Trophoblast cell (in vitro differentiated cells and primary cell): ENCODE measurements at regions not wholly inside any gene's neighbourhood (a gene's known extent, or its start where the extent isn't known, plus 50 kb on each side); places are given as distances from the start of the nearest gene placed in this dataset.

Experiments used
- DNase-seq, 2 donors: peaks; one replicate each; pipeline ENCODE4 v3.0.0-alpha.2; 2016
- H2AFZ ChIP-seq: 2 replicates; pipeline ENCODE4 v1.6.1; 2013; ENCODE audit warnings: low read length, moderate library complexity, mild to moderate bottlenecking; ENCODE audit not compliant: insufficient read depth, poor library complexity
- H2AK5ac ChIP-seq: 2 replicates; pipeline ENCODE4 v1.6.1; 2013; ENCODE audit warnings: mild to moderate bottlenecking, low read length
- H2BK120ac ChIP-seq: 2 replicates; pipeline ENCODE4 v1.6.1; 2013; ENCODE audit warnings: low read length, mild to moderate bottlenecking, moderate library complexity; ENCODE audit not compliant: insufficient read depth, poor library complexity
- H2BK12ac ChIP-seq: 2 replicates; pipeline ENCODE4 v1.6.1; 2013; ENCODE audit warnings: mild to moderate bottlenecking, low read length, moderate library complexity
- H2BK5ac ChIP-seq: 2 replicates; pipeline ENCODE4 v1.6.1; 2013; ENCODE audit warnings: low read length, low read depth, moderate library complexity, mild to moderate bottlenecking; ENCODE audit not compliant: poor library complexity
- H3K14ac ChIP-seq: 2 replicates; pipeline ENCODE4 v1.6.1; 2013; ENCODE audit warnings: mild to moderate bottlenecking, low read length
- H3K18ac ChIP-seq: 2 replicates; pipeline ENCODE4 v1.6.1; 2013; ENCODE audit warnings: mild to moderate bottlenecking, low read length
- H3K23ac ChIP-seq: 2 replicates; pipeline ENCODE4 v1.6.1; 2013; ENCODE audit warnings: low read length
- H3K27ac ChIP-seq: 2 replicates; pipeline ENCODE4 v1.5.1; 2013; ENCODE audit warnings: low read depth, mild to moderate bottlenecking, inconsistent platforms, low read length, moderate library complexity
- H3K27me3 ChIP-seq: 2 replicates; pipeline ENCODE4 v1.6.1; 2013; ENCODE audit warnings: inconsistent platforms, mild to moderate bottlenecking, low read length, moderate library complexity; ENCODE audit not compliant: insufficient read depth
- H3K36me3 ChIP-seq, 2 experiments: 1 replicate in 1 of 2; 2 replicates in 1 of 2; pipeline ENCODE4 v1.6.1; 2013; ENCODE audit warnings: low read length in 2 of 2, mild to moderate bottlenecking in 2 of 2, moderate library complexity in 1 of 2; ENCODE audit not compliant: insufficient read depth in 2 of 2, control insufficient read depth in 1 of 2
- H3K4ac ChIP-seq: 2 replicates; pipeline ENCODE4 v1.6.1; 2013; ENCODE audit warnings: low read depth, mild to moderate bottlenecking, low read length, moderate library complexity
- H3K4me1 ChIP-seq, 2 experiments: 1 replicate in 1 of 2; 2 replicates in 1 of 2; pipeline ENCODE4 v1.6.1; 2013; ENCODE audit warnings: low read length in 2 of 2, mild to moderate bottlenecking in 2 of 2, moderate library complexity in 1 of 2; ENCODE audit not compliant: insufficient read depth in 2 of 2, control insufficient read depth in 1 of 2
- H3K4me2 ChIP-seq: 2 replicates; pipeline ENCODE4 v1.6.1; 2013; ENCODE audit warnings: inconsistent platforms, mild to moderate bottlenecking, low read length, moderate library complexity
- H3K4me3 ChIP-seq: 2 replicates; pipeline ENCODE4 v1.5.1; 2013; ENCODE audit warnings: mild to moderate bottlenecking, low read depth, low read length, inconsistent platforms
- H3K79me1 ChIP-seq: one replicate; pipeline ENCODE4 v1.6.1; 2013; ENCODE audit warnings: low read length
- H3K79me2 ChIP-seq: 2 replicates; pipeline ENCODE4 v1.6.1; 2013; ENCODE audit warnings: low read length, mild to moderate bottlenecking; ENCODE audit not compliant: control insufficient read depth, insufficient read depth, poor library complexity
- H3K9ac ChIP-seq: 2 replicates; pipeline ENCODE4 v1.6.1; 2013; ENCODE audit warnings: mild to moderate bottlenecking, low read length
- H3K9me3 ChIP-seq: 2 replicates; pipeline ENCODE4 v1.6.1; 2013; ENCODE audit warnings: low read depth, mild to moderate bottlenecking, control low read depth, inconsistent platforms, low read length; ENCODE audit not compliant: insufficient read depth
- H4K12ac ChIP-seq: 2 replicates; pipeline ENCODE4 v1.6.1; 2013; ENCODE audit warnings: low read depth, mild to moderate bottlenecking, low read length, moderate library complexity
- H4K8ac ChIP-seq: 2 replicates; pipeline ENCODE4 v1.6.1; 2013; ENCODE audit warnings: low read depth, mild to moderate bottlenecking, low read length, moderate library complexity
- H4K91ac ChIP-seq: one replicate; pipeline ENCODE4 v1.6.1; 2013; ENCODE audit warnings: low read depth, mild to moderate bottlenecking, low read length, moderate library complexity
- WGBS: extraction: QIAGEN DNeasy Blood & Tissue Kit; methylation state at CpG from one replicate; pipeline ENCODE4 v1.1.7; 2013; ENCODE audit warnings: missing lambda C conversion rate; ENCODE audit not compliant: insufficient read length, insufficient coverage; ENCODE audit errors: extremely low coverage; 5-methylcytosine and 5-hydroxymethylcytosine counted together

DNA sequence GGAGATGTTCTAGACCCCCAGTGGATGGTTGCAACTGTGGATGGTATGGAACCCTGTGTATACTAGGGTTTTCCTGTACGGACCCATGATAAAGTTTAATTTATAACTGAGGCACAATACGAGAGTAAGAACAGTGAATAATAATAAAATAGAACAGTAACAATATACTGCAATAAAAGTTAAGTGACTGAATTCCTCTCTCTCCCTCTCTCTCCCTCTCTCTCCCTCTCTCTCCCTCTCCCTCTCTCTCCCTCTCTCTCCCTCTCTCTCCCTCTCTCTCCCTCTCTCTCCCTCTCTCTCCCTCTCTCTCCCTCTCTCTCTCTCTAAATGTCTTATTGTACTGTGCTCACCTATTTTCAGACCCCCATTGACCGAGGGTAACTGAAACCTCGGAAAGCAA lies 291.0 kb downstream of the IRF8 start:
- Histone ChIP-seq H3K9ac (no peak overlapping the region), H3K27me3 (no peaks in the 10 kb centered on the region), H4K8ac (no peak overlapping the region), H3K4ac (no peak overlapping the region), H3K14ac (no peak overlapping the region), H3K79me2 (no peaks in the 10 kb centered on the region), H3K4me2 (no peak overlapping the region), H3K79me1 (peaks cover 3% of the 10 kb centered on the region), H2BK120ac (no peak overlapping the region), H3K4me1 (peaks cover 3% of the 10 kb centered on the region in 2 experiments), H3K18ac (no peak overlapping the region), H2BK12ac (no peak overlapping the region), H3K9me3 (no peaks in the 10 kb centered on the region), H3K4me3 (no peak overlapping the region), H4K91ac (no peak overlapping the region), H3K23ac (no peak overlapping the region), H3K36me3 (no peaks in the 10 kb centered on the region), H2AK5ac (no peak overlapping the region), H2BK5ac (no peak overlapping the region), H3K27ac (no peak overlapping the region), H2AFZ (no peak overlapping the region), H4K12ac (no peak overlapping the region)
- WGBS, result no CpG with 5 or more reads among the region's 4 CpGs
- no peak for DNase-seq

DNA sequence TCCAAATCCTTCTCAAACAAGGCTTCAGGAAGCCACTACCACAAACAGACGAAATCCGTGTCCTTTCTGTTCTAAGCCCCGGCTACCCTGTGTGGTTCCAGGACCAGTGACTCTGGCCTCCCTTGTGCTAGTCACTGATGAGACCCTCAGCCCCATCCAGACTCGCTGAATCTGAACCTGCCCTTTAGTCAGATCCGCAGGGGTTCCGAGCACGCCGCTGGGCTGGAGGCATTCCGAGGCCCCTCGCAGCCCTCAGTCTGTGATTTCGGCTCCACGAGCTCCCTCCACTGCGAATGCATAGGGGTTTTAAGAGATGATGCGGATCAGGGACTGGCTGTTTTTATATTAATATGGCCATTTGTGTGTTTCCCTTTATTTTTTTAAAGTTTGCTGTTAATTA lies 292.7 kb downstream of the IRF8 start:
- no peak overlapping the region for H4K91ac ChIP-seq
- no peak overlapping the region for H3K23ac ChIP-seq
- no peaks in the 10 kb centered on the region for H3K9me3 ChIP-seq
- H3K4me2 ChIP-seq, result no peak overlapping the region
- peaks cover 7 to 9% of the 10 kb centered on the region in 2 experiments for H3K4me1 ChIP-seq
- H3K4ac ChIP-seq, result no peak overlapping the region
- no peak overlapping the region for H2BK5ac ChIP-seq
- no peak overlapping the region for H3K9ac ChIP-seq
- H3K14ac ChIP-seq, result no peak overlapping the region
- H3K18ac ChIP-seq, result no peak overlapping the region
- no peak overlapping the region for H3K27ac ChIP-seq
- H2BK120ac ChIP-seq, result no peak overlapping the region
- H3K27me3 ChIP-seq, result no peaks in the 10 kb centered on the region
- no peaks in the 10 kb centered on the region for H3K79me2 ChIP-seq
- peaks cover 4% of the 10 kb centered on the region for H3K79me1 ChIP-seq
- no peak overlapping the region for H4K8ac ChIP-seq
- no peak for DNase-seq
- no peaks in the 10 kb centered on the region for H3K36me3 ChIP-seq
- no peak overlapping the region for H3K4me3 ChIP-seq
- no peak overlapping the region for H2BK12ac ChIP-seq
- H4K12ac ChIP-seq, result no peak overlapping the region
- no peak overlapping the region for H2AK5ac ChIP-seq
- H2AFZ ChIP-seq, result no peak overlapping the region
- WGBS, result no CpG with 5 or more reads among the region's 14 CpGs

DNA sequence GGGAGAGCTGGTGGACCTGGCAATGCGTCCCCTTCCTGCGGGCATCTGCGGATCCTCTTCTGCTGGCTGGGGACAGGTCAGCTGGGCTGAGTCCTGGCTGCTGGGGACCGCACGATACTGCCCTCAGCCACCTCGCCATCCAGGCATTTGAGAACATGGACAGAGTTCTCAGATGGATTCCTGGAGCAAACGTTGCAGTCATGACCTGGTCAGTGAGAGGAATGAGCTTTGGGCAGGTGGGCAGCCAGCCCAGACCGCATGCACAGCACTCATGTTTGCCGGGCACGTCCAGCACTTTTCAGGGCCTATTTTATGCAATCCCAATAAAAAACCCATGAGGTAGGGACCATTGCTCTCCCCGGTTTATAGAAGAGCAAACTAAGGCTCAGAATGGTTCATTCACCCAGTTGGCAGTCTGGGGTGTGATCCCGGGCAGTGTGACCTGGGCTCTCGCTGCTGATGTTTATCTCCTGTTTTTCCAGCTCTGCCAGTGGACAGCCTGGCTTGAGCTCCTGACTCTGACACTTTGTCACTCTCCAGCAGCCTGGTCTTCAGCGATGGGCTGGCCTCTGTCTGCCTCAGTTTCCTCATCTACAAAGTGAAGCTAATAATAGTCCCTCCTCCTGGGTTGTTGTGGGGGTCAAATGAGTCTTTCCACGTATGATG lies 294.7 kb downstream of the IRF8 start:
- Histone ChIP-seq H2BK12ac (no peak overlapping the region), H2AK5ac (no peak overlapping the region), H3K36me3 (no peaks in the 10 kb centered on the region), H3K9ac (no peak overlapping the region), H4K8ac (no peak overlapping the region), H3K18ac (no peak overlapping the region), H3K4ac (no peak overlapping the region), H3K27me3 (no peaks in the 10 kb centered on the region), H3K79me2 (no peaks in the 10 kb centered on the region), H3K4me3 (no peak overlapping the region), H3K23ac (no peak overlapping the region), H3K79me1 (peaks cover 4% of the 10 kb centered on the region), H2BK5ac (no peak overlapping the region), H3K14ac (no peak overlapping the region), H3K9me3 (no peaks in the 10 kb centered on the region), H2BK120ac (no peak overlapping the region), H4K91ac (no peak overlapping the region), H3K27ac (no peak overlapping the region), H3K4me1 (peaks cover 7 to 9% of the 10 kb centered on the region in 2 experiments), H3K4me2 (no peak overlapping the region), H4K12ac (no peak overlapping the region), H2AFZ (no peak overlapping the region)
- no CpG with 5 or more reads among the region's 15 CpGs for WGBS
- no peak for DNase-seq

DNA sequence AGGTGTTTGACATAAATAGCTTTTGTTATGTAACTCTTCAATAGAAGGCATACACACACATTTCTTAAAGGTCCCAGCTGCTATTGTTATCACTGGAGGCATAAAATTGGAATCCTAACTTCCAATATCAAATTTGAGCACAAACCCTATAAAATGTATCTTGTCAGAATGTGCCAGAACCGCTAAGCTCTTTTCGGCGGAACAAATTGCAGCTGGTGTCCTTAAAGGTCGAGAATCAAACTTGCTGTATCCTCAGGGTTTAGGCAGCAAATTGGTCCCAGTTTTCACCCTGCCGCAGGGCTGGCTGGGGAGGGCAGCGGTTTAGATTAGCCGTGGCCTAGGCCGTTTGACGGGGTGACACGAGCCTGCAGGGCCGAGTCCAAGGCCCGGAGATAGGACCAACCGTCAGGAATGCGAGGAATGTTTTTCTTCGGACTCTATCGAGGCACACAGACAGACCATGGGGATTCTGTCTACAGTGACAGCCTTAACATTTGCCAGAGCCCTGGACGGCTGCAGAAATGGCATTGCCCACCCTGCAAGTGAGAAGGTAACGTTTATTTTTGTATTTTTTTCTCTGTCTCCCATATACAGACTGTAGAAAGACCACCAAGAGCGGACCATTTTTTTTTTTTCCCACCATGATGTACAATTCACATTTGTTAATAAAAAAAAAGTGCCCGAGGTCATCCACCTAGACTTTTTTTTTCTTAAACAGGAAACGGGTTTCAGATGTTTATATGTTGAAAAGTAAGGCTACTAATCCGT lies 297.1 kb downstream of the IRF8 start:
- no peak overlapping the region for H2BK5ac ChIP-seq
- no CpG with 5 or more reads among the region's 22 CpGs for WGBS
- peaks cover 4% of the 10 kb centered on the region for H3K79me1 ChIP-seq
- H3K36me3 ChIP-seq, result no peaks in the 10 kb centered on the region
- no peak overlapping the region for H3K9ac ChIP-seq
- no peaks in the 10 kb centered on the region for H3K27me3 ChIP-seq
- H3K9me3 ChIP-seq, result no peaks in the 10 kb centered on the region
- H2BK12ac ChIP-seq, result no peak overlapping the region
- no peak overlapping the region for H3K23ac ChIP-seq
- H2AFZ ChIP-seq, result no peak overlapping the region
- no peak overlapping the region for H2AK5ac ChIP-seq
- H3K18ac ChIP-seq, result no peak overlapping the region
- peaks cover 7 to 9% of the 10 kb centered on the region in 2 experiments for H3K4me1 ChIP-seq
- H3K4ac ChIP-seq, result no peak overlapping the region
- no peak overlapping the region for H4K8ac ChIP-seq
- no peak overlapping the region for H4K91ac ChIP-seq
- no peak for DNase-seq
- H3K4me2 ChIP-seq, result peak overlapping the region; percentile 41
- H3K27ac ChIP-seq, result no peak overlapping the region
- H2BK120ac ChIP-seq, result no peak overlapping the region
- H3K14ac ChIP-seq, result no peak overlapping the region
- no peaks in the 10 kb centered on the region for H3K79me2 ChIP-seq
- H4K12ac ChIP-seq, result no peak overlapping the region
- no peak overlapping the region for H3K4me3 ChIP-seq
